ENCODE measurements at regions not wholly inside any gene's neighbourhood (a gene's known extent, or its start where the extent isn't known, plus 50 kb on each side); places are given as distances from the start of the nearest gene placed in this dataset.
"Not testable (repeated sequence)": the region's sequence is repeated elsewhere in the genome, so short reads cannot be mapped to it uniquely, and the experiment has no call there.

DNA sequence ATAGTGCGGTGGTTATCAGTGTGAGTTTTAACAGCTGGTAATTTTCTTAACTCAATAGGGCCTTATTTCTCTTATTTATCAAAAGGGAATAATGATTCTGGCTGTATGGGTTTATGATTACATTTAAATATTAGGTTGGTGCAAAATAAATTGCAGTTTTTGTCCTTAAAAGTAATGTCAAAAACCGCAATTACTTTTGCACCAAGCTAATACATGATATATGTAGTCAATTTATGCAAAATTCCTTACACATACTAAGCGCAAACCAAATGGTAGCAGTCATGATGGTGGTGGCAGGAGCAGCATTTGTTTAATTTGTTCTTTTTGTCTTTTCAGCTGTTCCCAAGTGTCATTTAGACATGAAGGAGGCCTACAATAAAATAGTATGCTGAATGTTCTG lies 1777.1 kb downstream of the OLFM4 start:
- ChIA-PET CTCF (no interaction called here), POLR2A (no interaction called here)
- TF ChIP-seq, protein P1, sequence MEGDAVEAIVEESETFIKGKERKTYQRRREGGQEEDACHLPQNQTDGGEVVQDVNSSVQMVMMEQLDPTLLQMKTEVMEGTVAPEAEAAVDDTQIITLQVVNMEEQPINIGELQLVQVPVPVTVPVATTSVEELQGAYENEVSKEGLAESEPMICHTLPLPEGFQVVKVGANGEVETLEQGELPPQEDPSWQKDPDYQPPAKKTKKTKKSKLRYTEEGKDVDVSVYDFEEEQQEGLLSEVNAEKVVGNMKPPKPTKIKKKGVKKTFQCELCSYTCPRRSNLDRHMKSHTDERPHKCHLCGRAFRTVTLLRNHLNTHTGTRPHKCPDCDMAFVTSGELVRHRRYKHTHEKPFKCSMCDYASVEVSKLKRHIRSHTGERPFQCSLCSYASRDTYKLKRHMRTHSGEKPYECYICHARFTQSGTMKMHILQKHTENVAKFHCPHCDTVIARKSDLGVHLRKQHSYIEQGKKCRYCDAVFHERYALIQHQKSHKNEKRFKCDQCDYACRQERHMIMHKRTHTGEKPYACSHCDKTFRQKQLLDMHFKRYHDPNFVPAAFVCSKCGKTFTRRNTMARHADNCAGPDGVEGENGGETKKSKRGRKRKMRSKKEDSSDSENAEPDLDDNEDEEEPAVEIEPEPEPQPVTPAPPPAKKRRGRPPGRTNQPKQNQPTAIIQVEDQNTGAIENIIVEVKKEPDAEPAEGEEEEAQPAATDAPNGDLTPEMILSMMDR (IDR thresholded peaks at IDR 0.05; ENCODE audit: low read depth, low read length), result no peak
- Histone ChIP-seq H3K27me3 (ENCODE audit: control insufficient read depth, insufficient read depth, low read length) (no peaks in the 10 kb centered on the region), H3K9me3 (ENCODE audit: control insufficient read depth, insufficient read depth, low read length) (peaks cover 2% of the 10 kb centered on the region), H3K27ac (ENCODE audit: low read depth, low read length) (no peak overlapping the region), H3K4me3 (ENCODE audit: low read depth, low read length) (no peak overlapping the region)
- no peak for DNase-seq (ENCODE audit: low read depth, low spot score)

DNA sequence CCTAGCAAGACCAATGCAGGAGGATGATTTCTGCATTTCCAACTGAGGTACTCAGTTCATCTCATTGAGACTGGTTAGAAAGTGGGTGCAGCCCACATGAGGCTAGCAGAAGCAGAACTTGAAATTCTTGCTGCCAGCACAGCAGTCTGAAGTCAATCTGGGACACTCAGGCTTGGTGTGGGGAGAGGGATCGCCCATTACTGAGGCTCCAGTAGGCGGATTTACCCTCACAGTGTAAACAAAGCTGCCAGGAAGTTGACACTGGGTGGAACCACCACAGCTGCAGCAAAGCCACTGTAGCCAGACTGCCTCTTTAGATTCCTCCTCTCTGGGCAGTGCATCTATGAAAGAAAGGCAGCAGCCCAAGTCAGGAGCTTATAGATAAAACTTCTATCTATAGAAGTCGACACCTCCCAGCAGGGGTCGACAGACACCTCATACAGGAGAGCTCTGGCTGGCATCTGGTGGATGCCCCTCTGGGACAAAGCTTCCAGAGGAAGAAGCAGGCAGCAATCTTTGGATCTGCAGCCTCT lies 1793.4 kb downstream of the OLFM4 start:
- DNase-seq (ENCODE audit: low read depth, low spot score); H3K27me3 ChIP-seq (ENCODE audit: control insufficient read depth, insufficient read depth, low read length); CTCF ChIA-PET; H3K27ac ChIP-seq (ENCODE audit: low read depth, low read length); POLR2A ChIA-PET; H3K4me3 ChIP-seq (ENCODE audit: low read depth, low read length): not testable (repeated sequence)
- peaks cover 16% of the 10 kb centered on the region; the same call in 1 of the 2 replicates for H3K9me3 ChIP-seq (ENCODE audit: control insufficient read depth, insufficient read depth, low read length)

DNA sequence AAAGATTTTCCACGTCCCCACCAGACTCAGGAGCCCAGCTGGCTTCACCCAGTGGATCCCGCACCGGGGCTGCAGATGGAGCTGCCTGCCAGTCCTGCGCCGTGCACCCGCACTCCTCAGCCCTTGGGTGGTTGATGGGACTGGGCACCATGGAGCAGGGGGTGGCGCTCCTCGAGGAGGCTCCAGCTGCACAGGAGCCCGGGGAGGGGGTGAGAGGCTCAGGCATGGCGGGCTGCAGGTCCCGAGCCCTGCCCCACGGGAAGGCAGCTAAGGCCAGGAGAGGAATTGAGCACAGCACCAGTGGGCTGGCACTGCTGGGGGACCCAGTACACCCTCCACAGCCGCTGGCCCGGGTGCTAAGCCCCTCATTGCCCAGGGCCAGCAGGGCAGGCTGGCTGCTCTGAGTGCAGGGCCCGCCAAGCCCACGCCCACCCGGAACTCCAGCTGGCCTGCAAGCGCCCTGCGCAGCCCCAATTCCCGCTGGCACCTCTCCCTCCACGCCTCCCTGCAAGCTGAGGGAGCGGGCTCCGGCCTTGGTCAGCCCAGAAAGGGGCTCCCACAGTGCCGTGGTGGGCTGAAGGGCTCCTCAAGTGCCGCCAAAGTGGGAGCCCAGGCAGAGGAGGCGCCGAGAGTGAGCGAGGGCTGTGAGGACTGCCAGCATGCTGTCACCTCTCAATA lies 1800.9 kb downstream of the OLFM4 start:
- H3K27ac ChIP-seq (ENCODE audit: low read depth, low read length); H3K4me3 ChIP-seq (ENCODE audit: low read depth, low read length); POLR2A ChIA-PET; H3K9me3 ChIP-seq (ENCODE audit: control insufficient read depth, insufficient read depth, low read length); H3K27me3 ChIP-seq (ENCODE audit: control insufficient read depth, insufficient read depth, low read length); DNase-seq (ENCODE audit: low read depth, low spot score); CTCF ChIA-PET: not testable (repeated sequence)

DNA sequence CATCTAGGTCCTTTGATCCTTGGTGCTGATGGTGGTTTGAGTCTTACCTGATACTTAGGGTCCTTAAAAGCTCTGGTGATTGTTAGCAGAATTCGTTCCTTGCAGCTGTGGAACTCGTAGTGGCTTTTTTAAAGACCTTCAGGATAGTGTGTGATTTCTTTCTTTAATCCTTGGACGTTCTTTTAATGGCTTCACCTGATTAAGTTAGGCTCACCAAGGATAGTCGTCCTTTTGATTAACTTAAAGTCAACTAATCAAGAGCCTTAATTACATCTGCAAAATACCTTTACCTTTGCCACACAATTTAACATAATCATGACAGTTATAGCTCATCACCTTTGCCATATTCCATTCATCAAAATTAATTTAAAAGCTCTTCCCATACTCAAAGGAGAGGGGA lies 1807.7 kb downstream of the OLFM4 start:
- ChIA-PET CTCF (no interaction called here), POLR2A (no interaction called here)
- H3K27ac ChIP-seq (ENCODE audit: low read depth, low read length), result no peak overlapping the region
- no peaks in the 10 kb centered on the region for H3K27me3 ChIP-seq (ENCODE audit: control insufficient read depth, insufficient read depth, low read length)
- H3K9me3 ChIP-seq (ENCODE audit: control insufficient read depth, insufficient read depth, low read length), result no peaks in the 10 kb centered on the region; the same call in 1 of the 2 replicates
- H3K4me3 ChIP-seq (ENCODE audit: low read depth, low read length), result no peak overlapping the region
- TF ChIP-seq, protein P1 (IDR thresholded peaks at IDR 0.05; ENCODE audit: low read depth, low read length), result no peak
- DNase-seq (ENCODE audit: low read depth, low spot score), result no peak

DNA sequence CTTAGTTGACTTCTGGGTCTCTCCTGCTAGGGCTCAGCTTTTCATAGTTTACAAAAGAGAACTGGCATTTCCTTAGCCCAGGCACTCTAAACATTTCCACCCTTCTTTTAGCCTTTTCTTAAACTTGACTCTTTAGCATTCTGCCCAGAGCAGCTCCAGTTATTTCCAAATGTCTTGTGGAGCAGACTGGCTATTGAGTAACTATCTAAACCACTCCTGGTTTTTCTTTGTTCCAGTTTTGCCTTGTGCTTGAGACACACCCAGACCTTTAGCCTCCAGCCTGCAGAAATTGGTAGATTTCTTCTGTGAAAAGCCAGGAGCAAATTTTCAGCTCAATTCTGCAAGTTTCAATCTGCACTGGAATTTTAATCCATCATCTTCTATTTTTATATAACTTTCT lies 1813.1 kb downstream of the OLFM4 start:
- CTCF ChIA-PET, result no interaction called here

DNA sequence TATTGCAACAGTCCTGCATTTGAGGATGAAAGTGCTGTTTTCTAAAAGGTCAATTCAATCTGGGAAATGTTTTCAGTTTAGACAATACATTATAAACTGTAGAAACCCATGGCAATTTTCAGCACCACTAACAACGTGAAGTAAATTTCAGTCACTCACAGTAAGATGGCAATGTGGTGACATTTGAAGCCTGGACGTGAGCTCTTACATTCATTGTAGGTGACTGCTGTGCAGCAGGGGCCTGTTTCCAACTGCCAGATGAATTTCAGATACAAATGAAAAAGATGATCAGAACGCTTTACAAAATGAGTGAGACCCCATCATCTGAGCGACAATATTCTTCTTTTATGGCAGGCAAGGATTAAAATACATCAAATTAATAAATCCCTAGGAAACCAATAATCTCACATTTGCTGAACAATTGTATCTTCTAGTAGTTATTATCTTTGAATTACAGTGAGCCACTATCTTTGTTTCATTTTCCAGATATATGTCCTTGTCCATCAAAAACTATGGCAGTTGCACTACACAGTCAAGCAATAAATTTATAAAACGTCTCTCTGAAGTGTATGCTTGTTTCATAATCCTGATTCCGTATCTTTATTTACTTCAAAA lies 1816.8 kb downstream of the OLFM4 start:
- TF ChIP-seq, protein P1 (IDR thresholded peaks at IDR 0.05; ENCODE audit: low read depth, low read length), result no peak
- no peaks in the 10 kb centered on the region for H3K27me3 ChIP-seq (ENCODE audit: control insufficient read depth, insufficient read depth, low read length)
- CTCF ChIA-PET, result no interaction called here
- no peak overlapping the region for H3K4me3 ChIP-seq (ENCODE audit: low read depth, low read length)
- POLR2A ChIA-PET, result no interaction called here
- DNase-seq (ENCODE audit: low read depth, low spot score), result no peak
- peaks cover 15% of the 10 kb centered on the region for H3K9me3 ChIP-seq (ENCODE audit: control insufficient read depth, insufficient read depth, low read length)
- H3K27ac ChIP-seq (ENCODE audit: low read depth, low read length), result no peak overlapping the region

More for the DNA sequence above, 1813.1 kb downstream of the OLFM4 start:
- TF ChIP-seq, protein P1 (IDR thresholded peaks at IDR 0.05; ENCODE audit: low read depth, low read length), result no peak
- Histone ChIP-seq H3K27me3 (ENCODE audit: control insufficient read depth, insufficient read depth, low read length) (no peaks in the 10 kb centered on the region), H3K9me3 (ENCODE audit: control insufficient read depth, insufficient read depth, low read length) (peaks cover 12% of the 10 kb centered on the region), H3K4me3 (ENCODE audit: low read depth, low read length) (no peak overlapping the region), H3K27ac (ENCODE audit: low read depth, low read length) (no peak overlapping the region)
- DNase-seq (ENCODE audit: low read depth, low spot score), result no peak
- POLR2A ChIA-PET, result no interaction called here

Data from AG04450 (cell line).